H9 (cell line): ENCODE measurements at regions not wholly inside any gene's neighbourhood (a gene's known extent, or its start where the extent isn't known, plus 50 kb on each side); places are given as distances from the start of the nearest gene placed in this dataset.

Experiments used
- DNase-seq: peaks from one replicate; pipeline ENCODE4 v3.0.0-alpha.2; 2017
- H2AFZ ChIP-seq: one replicate; pipeline ENCODE4 v1.6.1; 2013; ENCODE audit warnings: mild to moderate bottlenecking, low read length, control low read depth, moderate library complexity
- H2AK5ac ChIP-seq: 2 replicates; pipeline ENCODE4 v1.6.1; 2013; ENCODE audit warnings: low read length, control low read depth, mixed read lengths; ENCODE audit not compliant: insufficient read length
- H2BK120ac ChIP-seq: one replicate; pipeline ENCODE4 v1.6.1; 2013; ENCODE audit warnings: low read depth, mild to moderate bottlenecking, low read length, control low read depth, inconsistent platforms; ENCODE audit not compliant: poor library complexity, severe bottlenecking
- H2BK12ac ChIP-seq: 2 replicates; pipeline ENCODE4 v1.6.1; 2013; ENCODE audit warnings: low read length, control low read depth, mixed read lengths, low read depth; ENCODE audit not compliant: insufficient read length
- H2BK15ac ChIP-seq: 2 replicates; pipeline ENCODE4 v1.6.1; 2013; ENCODE audit warnings: low read depth, low read length, control low read depth
- H2BK20ac ChIP-seq: one replicate; pipeline ENCODE4 v1.6.1; 2013; ENCODE audit warnings: low read depth, mild to moderate bottlenecking, low read length, control low read depth, inconsistent platforms; ENCODE audit not compliant: poor library complexity, severe bottlenecking
- H2BK5ac ChIP-seq: 2 replicates; pipeline ENCODE4 v1.6.1; 2013; ENCODE audit warnings: low read length, control low read depth, mixed read lengths; ENCODE audit not compliant: insufficient read length
- H3K14ac ChIP-seq: 2 replicates; pipeline ENCODE4 v1.6.1; 2013; ENCODE audit warnings: low read length, control low read depth; ENCODE audit not compliant: insufficient read depth
- H3K18ac ChIP-seq: 2 replicates; pipeline ENCODE4 v1.6.1; 2013; ENCODE audit warnings: low read depth, mild to moderate bottlenecking, mixed read lengths, low read length, control low read depth; ENCODE audit not compliant: insufficient read length
- H3K23ac ChIP-seq: 2 replicates; pipeline ENCODE4 v1.6.1; 2013; ENCODE audit warnings: low read length, control low read depth, mixed read lengths, low read depth; ENCODE audit not compliant: insufficient read length
- H3K23me2 ChIP-seq: 2 replicates; pipeline ENCODE4 v1.6.1; 2013; ENCODE audit warnings: low read depth, mild to moderate bottlenecking, mixed read lengths, low read length, control low read depth; ENCODE audit not compliant: insufficient read length, poor library complexity, severe bottlenecking
- H3K27ac ChIP-seq: 2 replicates; pipeline ENCODE4 v1.5.1; 2013; ENCODE audit warnings: low read length, control low read depth, mixed read lengths, low read depth; ENCODE audit not compliant: insufficient read length
- H3K27me3 ChIP-seq: 2 replicates; pipeline ENCODE4 v1.6.1; 2013; ENCODE audit warnings: low read length, control low read depth, inconsistent platforms; ENCODE audit not compliant: insufficient read depth
- H3K4ac ChIP-seq: 2 replicates; pipeline ENCODE4 v1.6.1; 2013; ENCODE audit warnings: low read depth, mild to moderate bottlenecking, control low read depth, inconsistent platforms, low read length, moderate library complexity
- H3K4me1 ChIP-seq: 2 replicates; pipeline ENCODE4 v1.6.1; 2013; ENCODE audit warnings: low read length, control low read depth, inconsistent platforms; ENCODE audit not compliant: insufficient read depth
- H3K4me2 ChIP-seq: 2 replicates; pipeline ENCODE4 v1.6.1; 2013; ENCODE audit warnings: low read length, control low read depth, mixed read lengths; ENCODE audit not compliant: insufficient read length, insufficient read depth
- H3K56ac ChIP-seq: 2 replicates; pipeline ENCODE4 v1.6.1; 2013; ENCODE audit warnings: low read depth, mild to moderate bottlenecking, mixed read lengths, low read length, control low read depth; ENCODE audit not compliant: insufficient read length
- H3K79me1 ChIP-seq: 2 replicates; pipeline ENCODE4 v1.6.1; 2013; ENCODE audit warnings: low read depth, mild to moderate bottlenecking, moderate library complexity, low read length, control low read depth, inconsistent platforms; ENCODE audit not compliant: insufficient read depth, poor library complexity, severe bottlenecking
- H3K79me2 ChIP-seq: 2 replicates; pipeline ENCODE4 v1.6.1; 2013; ENCODE audit warnings: low read length, control low read depth, inconsistent platforms; ENCODE audit not compliant: insufficient read depth
- H3K9ac ChIP-seq: 2 replicates; pipeline ENCODE4 v1.6.1; 2013; ENCODE audit warnings: low read length, control low read depth, mixed read lengths; ENCODE audit not compliant: insufficient read length; ENCODE audit errors: extremely low read depth
- H3K9me3 ChIP-seq: one replicate; pipeline ENCODE4 v1.6.1; 2013; ENCODE audit warnings: low read depth, low read length, inconsistent platforms; ENCODE audit not compliant: control insufficient read depth
- H3T11ph ChIP-seq: one replicate; pipeline ENCODE4 v1.6.1; 2013; ENCODE audit warnings: mild to moderate bottlenecking, low read length, control low read depth, inconsistent platforms
- H4K20me1 ChIP-seq: one replicate; pipeline ENCODE4 v1.6.1; 2013; ENCODE audit not compliant: control insufficient read depth, insufficient read length, insufficient read depth
- H4K5ac ChIP-seq: 2 replicates; pipeline ENCODE4 v1.6.1; 2013; ENCODE audit warnings: low read depth, mild to moderate bottlenecking, mixed read lengths, low read length, control low read depth; ENCODE audit not compliant: insufficient read length
- H4K8ac ChIP-seq: replicated peaks from 2 replicates; pipeline ENCODE4 v1.6.1; 2013; ENCODE audit warnings: low read length, control low read depth, mixed read lengths, low read depth; ENCODE audit not compliant: insufficient read length
- H4K91ac ChIP-seq: 2 replicates; pipeline ENCODE4 v1.6.1; 2013; ENCODE audit warnings: low read depth, mild to moderate bottlenecking, moderate library complexity, mixed read lengths, low read length, control low read depth; ENCODE audit not compliant: insufficient read length
- H3K27ac Mint-ChIP-seq, 3 experiments: 2 replicates in 2 of 3; 3 replicates in 1 of 3; pipeline ENCODE4 v1.8.0; 2020 to 2021; ENCODE audit warnings: mixed read lengths in 3 of 3, mild to moderate bottlenecking in 1 of 3, moderate library complexity in 1 of 3
- H3K27me3 Mint-ChIP-seq: 2 replicates; pipeline ENCODE4 v1.8.0; 2021; ENCODE audit warnings: low read depth, mild to moderate bottlenecking, moderate library complexity, mixed read lengths
- H3K36me3 Mint-ChIP-seq, 3 experiments: 2 replicates in 2 of 3; 3 replicates in 1 of 3; pipeline ENCODE4 v1.8.0; 2020 to 2021; ENCODE audit warnings: low read depth in 3 of 3, mixed read lengths in 3 of 3; ENCODE audit not compliant: insufficient read depth in 1 of 3
- H3K4me1 Mint-ChIP-seq, 2 experiments: 2 replicates each; pipeline ENCODE4 v1.8.0; 2020; ENCODE audit warnings: mixed read lengths in 2 of 2
- H3K4me3 Mint-ChIP-seq, 2 experiments: 2 replicates in 1 of 2; 3 replicates in 1 of 2; pipeline ENCODE4 v1.8.0; 2020 to 2021; ENCODE audit warnings: mild to moderate bottlenecking in 2 of 2, mixed read lengths in 2 of 2, moderate library complexity in 1 of 2
- H3K9me3 Mint-ChIP-seq, 2 experiments: 2 replicates in 1 of 2; 3 replicates in 1 of 2; pipeline ENCODE4 v1.8.0; 2020; ENCODE audit warnings: mild to moderate bottlenecking in 2 of 2, mixed read lengths in 2 of 2, moderate library complexity in 1 of 2
- WGBS: extraction: QIAGEN DNeasy Blood & Tissue Kit; methylation state at CpG from one replicate; pipeline ENCODE4 v1.1.7; 2013; ENCODE audit warnings: missing lambda C conversion rate, low lambda C conversion rate, mixed read lengths; ENCODE audit not compliant: insufficient read length; ENCODE audit errors: extremely low coverage; 5-methylcytosine and 5-hydroxymethylcytosine counted together
- TF ChIP-seq, protein P1 (sequence below): fragments of 200-600 bp; sonication (generic); conservative IDR thresholded peaks from 3 replicates; pipeline ENCODE4 v1.8.0; 2021; ENCODE audit warnings: antibody characterized with exemption, mild to moderate bottlenecking

DNA sequence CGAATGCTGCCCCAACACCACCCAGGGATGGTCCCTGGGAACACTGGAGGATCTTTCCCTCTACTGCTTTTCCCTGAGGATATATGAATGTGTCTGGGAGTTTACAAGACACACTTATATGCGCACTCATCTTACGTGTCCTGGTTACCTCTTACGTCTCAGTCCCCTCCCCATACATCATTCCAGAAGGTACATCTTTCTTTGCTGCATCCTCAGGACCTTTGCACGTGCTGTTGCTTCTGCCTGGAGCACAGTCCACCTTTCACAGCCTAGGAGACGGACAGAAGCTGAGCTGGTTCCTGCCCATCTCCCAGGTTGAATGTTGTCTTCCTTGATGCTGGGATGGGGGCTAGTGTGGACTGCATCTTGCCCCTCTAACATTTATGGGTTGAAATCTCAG is 153.0 kb upstream of the FOXF1 start:
- Histone ChIP-seq H3K79me1 (no peaks in the 10 kb centered on the region), H2AK5ac (no peak overlapping the region), H3K23me2 (no peaks in the 10 kb centered on the region), H3K23ac (no peak overlapping the region), H2BK12ac (no peak overlapping the region), H2BK120ac (no peak overlapping the region), H3K27ac (no peak overlapping the region), H3K9me3 (no peaks in the 10 kb centered on the region), H2BK5ac (no peak overlapping the region), H3K4me1 (peaks cover 12% of the 10 kb centered on the region), H3K56ac (no peak overlapping the region), H3K79me2 (no peaks in the 10 kb centered on the region), H3K9ac (no peak overlapping the region), H2AFZ (no peak overlapping the region), H4K91ac (no peak overlapping the region), H3K14ac (no peak overlapping the region), H4K8ac (no peak overlapping the region), H2BK15ac (no peak overlapping the region), H3K18ac (no peak overlapping the region), H2BK20ac (no peak overlapping the region), H3K27me3 (no peaks in the 10 kb centered on the region), H3K4ac (no peak overlapping the region), H4K5ac (no peak overlapping the region), H4K20me1 (no peaks in the 10 kb centered on the region), H3T11ph (no peak overlapping the region), H3K4me2 (no peak overlapping the region)
- H3K4me1 Mint-ChIP-seq = peaks cover 39 to 49% of the 10 kb centered on the region in 2 experiments
- peaks cover 5 to 15% (median 10%) of the 10 kb centered on the region in 3 experiments for H3K36me3 Mint-ChIP-seq
- no peak for DNase-seq
- H3K27ac Mint-ChIP-seq = no peak overlapping the region
- H3K4me3 Mint-ChIP-seq = no peak overlapping the region
- H3K27me3 Mint-ChIP-seq = peaks cover 16% of the 10 kb centered on the region
- peaks cover 12 to 13% of the 10 kb centered on the region in 2 experiments for H3K9me3 Mint-ChIP-seq
- WGBS = no CpG with 5 or more reads among the region's 6 CpGs
- TF ChIP-seq, protein P1, sequence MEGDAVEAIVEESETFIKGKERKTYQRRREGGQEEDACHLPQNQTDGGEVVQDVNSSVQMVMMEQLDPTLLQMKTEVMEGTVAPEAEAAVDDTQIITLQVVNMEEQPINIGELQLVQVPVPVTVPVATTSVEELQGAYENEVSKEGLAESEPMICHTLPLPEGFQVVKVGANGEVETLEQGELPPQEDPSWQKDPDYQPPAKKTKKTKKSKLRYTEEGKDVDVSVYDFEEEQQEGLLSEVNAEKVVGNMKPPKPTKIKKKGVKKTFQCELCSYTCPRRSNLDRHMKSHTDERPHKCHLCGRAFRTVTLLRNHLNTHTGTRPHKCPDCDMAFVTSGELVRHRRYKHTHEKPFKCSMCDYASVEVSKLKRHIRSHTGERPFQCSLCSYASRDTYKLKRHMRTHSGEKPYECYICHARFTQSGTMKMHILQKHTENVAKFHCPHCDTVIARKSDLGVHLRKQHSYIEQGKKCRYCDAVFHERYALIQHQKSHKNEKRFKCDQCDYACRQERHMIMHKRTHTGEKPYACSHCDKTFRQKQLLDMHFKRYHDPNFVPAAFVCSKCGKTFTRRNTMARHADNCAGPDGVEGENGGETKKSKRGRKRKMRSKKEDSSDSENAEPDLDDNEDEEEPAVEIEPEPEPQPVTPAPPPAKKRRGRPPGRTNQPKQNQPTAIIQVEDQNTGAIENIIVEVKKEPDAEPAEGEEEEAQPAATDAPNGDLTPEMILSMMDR = no peak
